CD4-positive, alpha-beta memory T cell (primary cell): ENCODE measurements at regions not wholly inside any gene's neighbourhood (a gene's known extent, or its start where the extent isn't known, plus 50 kb on each side); places are given as distances from the start of the nearest gene placed in this dataset.

ENCODE experiments used
- CTCF ChIA-PET: fragments of 350-600 bp; sonication (Branson Sonifier 250); formaldehyde crosslinking; loops from one replicate; lab custom pipeline; 2021; ENCODE audit warnings: inconsistent platforms; ENCODE audit not compliant: partially characterized antibody; lab: Charles Lee
- POLR2A ChIA-PET: fragments of 350-600 bp; sonication (Branson Sonifier 250); formaldehyde crosslinking; loops from one replicate; lab custom pipeline; 2021; ENCODE audit not compliant: partially characterized antibody; lab: Charles Lee
- DNase-seq, 5 donors: peaks; one replicate each; pipeline versions ENCODE4 v3.0.0 to v3.0.0-alpha.2; 2020 to 2022; ENCODE audit warnings: mixed read lengths in 1 of 5
- H3K27ac ChIP-seq: one replicate; pipeline ENCODE4 v1.7.0; 2013; ENCODE audit warnings: low read depth, low read length
- H3K27me3 ChIP-seq: 2 replicates; pipeline ENCODE4 v1.7.0; 2013; ENCODE audit warnings: mild to moderate bottlenecking, low read length, moderate library complexity; ENCODE audit not compliant: insufficient read depth
- H3K36me3 ChIP-seq: 2 replicates; pipeline ENCODE4 v1.7.0; 2013; ENCODE audit warnings: mild to moderate bottlenecking, low read length, moderate library complexity; ENCODE audit not compliant: insufficient read depth
- H3K4me1 ChIP-seq: 2 replicates; pipeline ENCODE4 v1.7.0; 2013; ENCODE audit warnings: mild to moderate bottlenecking, low read length, moderate library complexity; ENCODE audit not compliant: insufficient read depth
- H3K4me3 ChIP-seq, 2 donors: one replicate each; pipeline ENCODE4 v1.7.0; 2013; ENCODE audit warnings: low read length in 2 of 2, mild to moderate bottlenecking in 1 of 2
- H3K9me3 ChIP-seq, 2 donors: one replicate each; pipeline ENCODE4 v1.7.0; 2013; ENCODE audit warnings: low read length in 2 of 2, control low read depth in 1 of 2; ENCODE audit not compliant: control insufficient read depth in 1 of 2
- H3K27ac Mint-ChIP-seq, 7 donors: one replicate each; pipeline ENCODE4 v1.8.0; 2020 to 2021; ENCODE audit warnings: mixed read lengths in 7 of 7, mild to moderate bottlenecking in 6 of 7, inconsistent platforms in 3 of 7, moderate library complexity in 3 of 7
- H3K27me3 Mint-ChIP-seq, 2 donors: one replicate each; pipeline ENCODE4 v1.8.0; 2020 to 2021; ENCODE audit warnings: mixed read lengths in 2 of 2
- H3K36me3 Mint-ChIP-seq, 2 donors: one replicate each; pipeline ENCODE4 v1.8.0; 2020 to 2021; ENCODE audit warnings: mixed read lengths in 2 of 2, inconsistent platforms in 1 of 2, mild to moderate bottlenecking in 1 of 2
- H3K4me1 Mint-ChIP-seq, 4 donors: one replicate each; pipeline ENCODE4 v1.8.0; 2020 to 2021; ENCODE audit warnings: mixed read lengths in 4 of 4, mild to moderate bottlenecking in 1 of 4
- H3K4me3 Mint-ChIP-seq, 8 donors: one replicate each; pipeline ENCODE4 v1.8.0; 2020 to 2021; ENCODE audit warnings: mixed read lengths in 8 of 8, mild to moderate bottlenecking in 7 of 8, moderate library complexity in 6 of 8, inconsistent platforms in 3 of 8
- H3K9me3 Mint-ChIP-seq, 8 donors: one replicate each; pipeline ENCODE4 v1.8.0; 2020 to 2021; ENCODE audit warnings: mixed read lengths in 8 of 8, mild to moderate bottlenecking in 5 of 8, inconsistent platforms in 3 of 8, moderate library complexity in 1 of 8
- intact Hi-C: fragments of 100-400 bp; cut with micrococcal nuclease; formaldehyde crosslinking; loops from one replicate; pipeline ENCODE4 v1.15.1; 2023

DNA sequence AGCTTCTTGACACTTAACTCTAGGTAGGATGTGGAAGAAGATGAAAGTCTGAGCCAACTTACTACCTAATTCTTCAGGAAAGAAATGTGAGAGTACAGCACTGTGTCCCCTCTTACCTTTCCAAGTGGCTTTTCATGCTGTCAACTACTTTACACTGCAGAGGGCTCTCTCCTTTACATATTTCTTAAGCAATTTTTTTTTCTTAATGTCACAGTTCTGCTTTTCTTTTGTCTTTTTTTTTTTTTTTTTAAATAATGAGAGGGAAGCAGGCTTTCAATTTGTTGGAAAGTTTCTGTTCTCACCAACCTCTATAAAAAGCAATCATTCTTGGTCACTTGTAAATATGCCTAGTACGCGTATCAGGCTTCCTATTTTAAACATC lies 212.7 kb upstream of the MIR17HG start:
- DNase-seq = no peak
- Histone ChIP-seq H3K9me3 (no peaks in the 10 kb centered on the region), H3K27me3 (no peaks in the 10 kb centered on the region), H3K27ac (no peak overlapping the region), H3K4me1 (no peaks in the 10 kb centered on the region), H3K4me3 (no peak overlapping the region), H3K36me3 (no peaks in the 10 kb centered on the region)
- Mint-ChIP-seq H3K27ac (peak overlapping the region in 1 of 7 donors; percentile 6), H3K36me3 (no peaks in the 10 kb centered on the region), H3K4me1 (no peaks in the 10 kb centered on the region), H3K9me3 (no peaks in the 10 kb centered on the region), H3K27me3 (peaks cover 0 to 2% of the 10 kb centered on the region in 2 donors), H3K4me3 (no peak overlapping the region)
- ChIA-PET CTCF (no interaction called here), POLR2A (no interaction called here)
- intact Hi-C loops = loop anchor here (1.0 to 2.0 kb wide), 3 partner anchors 212 to 588 kb away; partner anchors contain the start of gene MIR17HG

DNA sequence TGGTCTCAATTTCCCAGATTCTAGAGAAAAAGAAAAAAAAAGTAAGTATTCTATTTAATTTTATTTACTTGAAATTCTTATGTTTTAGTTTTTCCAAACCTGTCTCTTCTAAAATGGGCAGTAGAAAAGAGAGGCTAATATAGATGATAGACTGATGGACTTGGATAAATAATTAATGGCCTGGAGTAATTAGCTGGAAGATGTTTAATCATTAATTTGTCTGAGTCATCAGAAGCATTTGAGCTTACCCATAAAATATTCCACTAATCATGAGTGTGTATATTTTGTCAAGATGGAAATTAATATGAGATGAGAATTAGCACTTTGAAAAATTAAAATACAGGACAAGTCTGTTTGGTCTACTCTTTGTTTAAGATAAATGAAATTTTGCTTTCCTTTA lies 212.1 kb upstream of the MIR17HG start:
- intact Hi-C loops = loop anchor here (2.0 kb wide), 2 partner anchors 211 to 271 kb away; partner anchors contain the start of gene MIR17HG
- H3K4me3 ChIP-seq = no peak overlapping the region
- no peaks in the 10 kb centered on the region for H3K36me3 ChIP-seq
- DNase-seq = no peak
- peaks cover 0 to 2% of the 10 kb centered on the region in 2 donors for H3K27me3 Mint-ChIP-seq
- no peaks in the 10 kb centered on the region for H3K36me3 Mint-ChIP-seq
- ChIA-PET CTCF (no interaction called here), POLR2A (no interaction called here)
- no peaks in the 10 kb centered on the region for H3K9me3 Mint-ChIP-seq
- no peaks in the 10 kb centered on the region for H3K4me1 ChIP-seq
- H3K27me3 ChIP-seq = no peaks in the 10 kb centered on the region
- no peaks in the 10 kb centered on the region for H3K9me3 ChIP-seq
- no peak overlapping the region for H3K27ac Mint-ChIP-seq
- H3K4me1 Mint-ChIP-seq = no peaks in the 10 kb centered on the region
- H3K27ac ChIP-seq = no peak overlapping the region
- H3K4me3 Mint-ChIP-seq = no peak overlapping the region

DNA sequence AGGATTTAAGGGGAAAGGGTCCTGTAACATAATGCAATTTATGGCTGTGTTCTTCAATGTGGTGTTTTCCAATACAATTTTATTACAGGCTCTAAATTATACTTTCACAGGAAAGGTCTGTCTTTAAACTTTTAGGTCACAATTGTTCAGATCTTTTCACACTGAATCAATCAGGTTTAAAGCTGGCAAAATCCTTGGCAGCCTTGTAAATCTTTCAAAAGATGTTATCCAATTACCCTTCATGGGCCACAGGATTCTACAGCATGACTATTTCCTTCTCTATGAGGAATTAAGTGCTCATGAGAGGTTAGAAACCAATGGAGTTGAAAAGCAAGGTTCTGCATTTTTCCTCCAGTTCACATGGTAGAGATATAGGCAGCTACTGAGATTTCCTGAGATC lies 211.5 kb upstream of the MIR17HG start:
- H3K4me3 Mint-ChIP-seq = no peak overlapping the region
- Histone ChIP-seq H3K4me3 (no peak overlapping the region), H3K27ac (no peak overlapping the region), H3K27me3 (no peaks in the 10 kb centered on the region), H3K4me1 (no peaks in the 10 kb centered on the region), H3K36me3 (no peaks in the 10 kb centered on the region), H3K9me3 (no peaks in the 10 kb centered on the region)
- no peaks in the 10 kb centered on the region for H3K9me3 Mint-ChIP-seq
- ChIA-PET POLR2A (no interaction called here), CTCF (interaction anchor here (0.7 kb wide), 1 partner anchor 29 kb away, joined by 3 read pairs; no protein-coding TSS in a partner anchor)
- peak overlapping the region in 1 of 7 donors; percentile 20 for H3K27ac Mint-ChIP-seq
- no peaks in the 10 kb centered on the region for H3K36me3 Mint-ChIP-seq
- no peaks in the 10 kb centered on the region for H3K4me1 Mint-ChIP-seq
- intact Hi-C loops = loop anchor here (2.0 kb wide), 2 partner anchors 211 to 271 kb away; partner anchors contain the start of gene MIR17HG
- no peak for DNase-seq
- H3K27me3 Mint-ChIP-seq = peaks cover 0 to 2% of the 10 kb centered on the region in 2 donors

DNA sequence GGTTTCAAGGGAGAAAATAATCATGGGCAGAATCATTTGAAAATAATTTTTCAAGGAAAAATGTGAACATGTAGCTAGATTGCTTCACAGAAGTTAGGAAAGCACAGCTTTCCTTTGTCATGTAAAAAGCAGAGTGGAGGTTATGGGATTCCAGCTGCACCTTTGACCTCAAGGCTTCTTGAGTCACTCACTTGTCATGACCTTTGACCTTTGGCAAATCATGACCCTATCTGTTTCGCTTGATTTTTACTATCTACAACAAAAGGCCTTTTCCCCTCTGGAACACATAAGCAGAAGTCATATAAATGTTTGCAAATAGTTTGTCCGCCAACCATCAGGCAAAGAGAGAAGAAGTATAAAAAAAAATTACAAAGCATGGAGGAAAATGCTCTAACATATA lies 210.7 kb upstream of the MIR17HG start:
- Histone ChIP-seq H3K27me3 (no peaks in the 10 kb centered on the region), H3K4me3 (no peak overlapping the region), H3K27ac (no peak overlapping the region), H3K9me3 (no peaks in the 10 kb centered on the region), H3K36me3 (no peaks in the 10 kb centered on the region), H3K4me1 (no peaks in the 10 kb centered on the region)
- no peaks in the 10 kb centered on the region for H3K4me1 Mint-ChIP-seq
- H3K27ac Mint-ChIP-seq = no peak overlapping the region
- H3K4me3 Mint-ChIP-seq = no peak overlapping the region
- intact Hi-C loops = no loop called here
- POLR2A ChIA-PET = no interaction called here
- H3K9me3 Mint-ChIP-seq = no peaks in the 10 kb centered on the region
- peaks cover 0 to 2% of the 10 kb centered on the region in 2 donors for H3K27me3 Mint-ChIP-seq
- no peaks in the 10 kb centered on the region for H3K36me3 Mint-ChIP-seq
- CTCF ChIA-PET = interaction anchor here (0.7 kb wide), 1 partner anchor 28 kb away, joined by 3 read pairs; no protein-coding TSS in a partner anchor
- no peak for DNase-seq

DNA sequence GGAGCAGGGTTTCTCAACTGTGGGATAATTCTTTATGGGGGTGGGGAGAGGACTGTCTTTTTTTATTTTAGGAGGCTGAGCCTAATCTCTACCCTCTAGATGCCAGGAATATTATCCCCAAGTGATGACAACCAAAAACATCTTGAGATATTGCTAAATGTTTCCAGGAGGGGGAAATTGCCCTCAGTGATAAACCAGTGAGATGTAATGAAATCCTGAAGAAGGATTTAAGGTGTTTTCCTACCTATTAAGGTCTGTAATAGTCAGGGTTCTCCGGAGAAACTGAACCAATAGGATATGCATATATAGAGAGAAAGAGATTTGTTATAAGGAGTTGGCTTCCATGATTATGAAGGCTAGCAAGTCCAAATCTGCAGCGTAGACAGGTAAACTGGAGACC lies 208.3 kb upstream of the MIR17HG start:
- Histone ChIP-seq H3K4me1 (no peaks in the 10 kb centered on the region), H3K27ac (no peak overlapping the region), H3K27me3 (no peaks in the 10 kb centered on the region), H3K9me3 (no peaks in the 10 kb centered on the region), H3K4me3 (no peak overlapping the region), H3K36me3 (no peaks in the 10 kb centered on the region)
- Mint-ChIP-seq H3K27me3 (peaks cover 0 to 2% of the 10 kb centered on the region in 2 donors), H3K27ac (no peak overlapping the region), H3K4me3 (no peak overlapping the region), H3K9me3 (peaks cover 0 to 2% (median 0%) of the 10 kb centered on the region in 8 donors), H3K36me3 (no peaks in the 10 kb centered on the region), H3K4me1 (no peaks in the 10 kb centered on the region)
- DNase-seq = no peak
- intact Hi-C loops = no loop called here
- CTCF ChIA-PET = no interaction called here
- POLR2A ChIA-PET = no interaction called here

DNA sequence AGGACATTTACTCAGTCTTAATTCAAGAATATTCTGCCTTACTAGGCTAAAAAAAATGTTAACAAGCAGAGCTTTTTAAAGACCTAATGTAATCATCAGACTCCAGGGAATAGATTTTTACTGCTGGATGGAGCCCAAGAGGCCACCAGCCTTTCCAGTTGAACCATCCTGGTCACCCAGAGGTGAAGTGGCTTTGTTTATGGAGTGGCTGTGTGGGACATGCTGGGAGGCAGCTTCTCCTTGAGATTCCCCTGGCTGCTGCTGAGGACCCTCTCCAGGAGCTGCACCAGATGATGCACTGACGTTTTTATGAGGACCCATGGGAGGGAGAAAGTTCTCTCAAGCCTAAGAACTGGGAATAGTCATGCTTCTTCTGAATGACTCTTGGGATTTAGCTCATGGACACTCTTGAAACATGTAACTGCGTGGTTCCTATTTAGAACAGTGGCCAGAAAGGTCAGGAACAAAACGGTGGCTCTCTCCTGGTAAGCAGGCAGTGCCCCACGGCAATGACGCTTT lies 205.9 kb upstream of the MIR17HG start:
- H3K36me3 ChIP-seq = no peaks in the 10 kb centered on the region
- H3K4me1 Mint-ChIP-seq = no peaks in the 10 kb centered on the region
- H3K4me3 ChIP-seq = no peak overlapping the region
- ChIA-PET CTCF (no interaction called here), POLR2A (no interaction called here)
- H3K4me3 Mint-ChIP-seq = no peak overlapping the region
- no peaks in the 10 kb centered on the region for H3K4me1 ChIP-seq
- DNase-seq = no peak
- no peaks in the 10 kb centered on the region for H3K27me3 ChIP-seq
- H3K9me3 Mint-ChIP-seq = peaks cover 0 to 2% (median 0%) of the 10 kb centered on the region in 8 donors
- H3K27me3 Mint-ChIP-seq = peaks cover 0 to 2% of the 10 kb centered on the region in 2 donors
- H3K9me3 ChIP-seq = no peaks in the 10 kb centered on the region
- H3K36me3 Mint-ChIP-seq = no peaks in the 10 kb centered on the region
- H3K27ac Mint-ChIP-seq = no peak overlapping the region
- intact Hi-C loops = no loop called here
- H3K27ac ChIP-seq = no peak overlapping the region

DNA sequence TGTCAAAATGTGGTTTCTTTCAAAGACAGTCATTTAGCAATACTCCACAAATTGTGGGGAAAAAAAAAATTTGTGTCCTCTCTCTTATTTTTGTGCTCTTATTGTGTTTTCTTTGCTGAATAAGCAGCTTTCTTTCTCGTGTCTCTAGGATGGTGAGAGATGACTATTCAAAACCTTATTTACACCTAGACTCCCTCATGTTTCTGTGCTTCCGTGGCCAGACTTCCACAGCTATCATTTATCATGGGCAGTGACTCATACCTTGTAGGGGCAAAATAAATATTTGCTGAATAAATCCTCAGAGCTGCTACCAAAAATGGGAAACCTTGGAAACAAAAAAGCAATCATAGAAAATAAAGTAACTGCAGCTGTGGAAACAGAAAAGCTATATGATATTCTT lies 204.9 kb upstream of the MIR17HG start:
- H3K27ac ChIP-seq = no peak overlapping the region
- Mint-ChIP-seq H3K4me3 (no peak overlapping the region), H3K36me3 (no peaks in the 10 kb centered on the region), H3K27me3 (peaks cover 0 to 4% of the 10 kb centered on the region in 2 donors), H3K9me3 (peaks cover 0 to 2% (median 0%) of the 10 kb centered on the region in 8 donors), H3K4me1 (no peaks in the 10 kb centered on the region), H3K27ac (no peak overlapping the region)
- DNase-seq = no peak
- no peaks in the 10 kb centered on the region for H3K4me1 ChIP-seq
- ChIA-PET CTCF (interaction anchor here (0.9 kb wide), 1 partner anchor 39 kb away, joined by 3 read pairs; no protein-coding TSS in a partner anchor), POLR2A (no interaction called here)
- no peak overlapping the region for H3K4me3 ChIP-seq
- no peaks in the 10 kb centered on the region for H3K9me3 ChIP-seq
- intact Hi-C loops = no loop called here
- H3K27me3 ChIP-seq = no peaks in the 10 kb centered on the region
- no peaks in the 10 kb centered on the region for H3K36me3 ChIP-seq
